KMS-11 (cell line): ENCODE measurements at regions not wholly inside any gene's neighbourhood (a gene's known extent, or its start where the extent isn't known, plus 50 kb on each side); places are given as distances from the start of the nearest gene placed in this dataset.

Experiments used
- H2AFZ ChIP-seq: fragments of 200-600 bp; sonication (generic); 2 replicates; pipeline ENCODE4 v1.6.1; 2016; ENCODE audit warnings: antibody characterized with exemption, mixed run types, low read depth
- H3K27ac ChIP-seq: fragments of 200-600 bp; sonication (generic); 2 replicates; pipeline ENCODE4 v1.6.1; 2016; ENCODE audit warnings: mild to moderate bottlenecking, mixed run types
- H3K27me3 ChIP-seq: fragments of 200-600 bp; sonication (generic); 2 replicates; pipeline ENCODE4 v1.6.1; 2017; ENCODE audit warnings: mild to moderate bottlenecking, low read depth, mixed run types, moderate library complexity; ENCODE audit not compliant: insufficient read depth
- H3K36me3 ChIP-seq: fragments of 200-600 bp; sonication (generic); 2 replicates; pipeline ENCODE4 v1.6.1; 2017; ENCODE audit warnings: mild to moderate bottlenecking, mixed run types; ENCODE audit not compliant: insufficient read depth
- H3K4me1 ChIP-seq: fragments of 200-600 bp; sonication (generic); 2 replicates; pipeline ENCODE4 v1.6.1; 2016; ENCODE audit warnings: mild to moderate bottlenecking, low read depth, mixed run types; ENCODE audit not compliant: poor library complexity, severe bottlenecking
- H3K4me2 ChIP-seq: fragments of 200-600 bp; sonication (generic); 2 replicates; pipeline ENCODE4 v1.7.0; 2016; ENCODE audit warnings: mild to moderate bottlenecking, mixed run types
- H3K4me3 ChIP-seq: fragments of 200-600 bp; sonication (generic); IDR thresholded peaks from 2 replicates; pipeline ENCODE4 v1.6.1; 2017; ENCODE audit warnings: low read depth, low read length, mixed read lengths; ENCODE audit not compliant: insufficient read depth
- H3K79me2 ChIP-seq: fragments of 200-600 bp; sonication (generic); 2 replicates; pipeline ENCODE4 v1.6.1; 2016; ENCODE audit warnings: low read depth, mixed run types; ENCODE audit not compliant: insufficient read depth
- H3K9ac ChIP-seq: fragments of 200-600 bp; sonication (generic); 2 replicates; pipeline ENCODE4 v1.6.1; 2016; ENCODE audit warnings: mild to moderate bottlenecking, mixed run types
- H4K20me1 ChIP-seq: fragments of 200-600 bp; sonication (generic); 2 replicates; pipeline ENCODE4 v1.6.1; 2016; ENCODE audit warnings: mild to moderate bottlenecking, mixed run types; ENCODE audit not compliant: insufficient read depth
- TF ChIP-seq, protein P1 (sequence below): fragments of 200-600 bp; sonication (generic); conservative IDR thresholded peaks from 2 replicates; pipeline ENCODE4 v1.6.1; 2017; ENCODE audit warnings: low read depth, mild to moderate bottlenecking, antibody characterized with exemption, low read length, moderate library complexity, mixed read lengths

DNA sequence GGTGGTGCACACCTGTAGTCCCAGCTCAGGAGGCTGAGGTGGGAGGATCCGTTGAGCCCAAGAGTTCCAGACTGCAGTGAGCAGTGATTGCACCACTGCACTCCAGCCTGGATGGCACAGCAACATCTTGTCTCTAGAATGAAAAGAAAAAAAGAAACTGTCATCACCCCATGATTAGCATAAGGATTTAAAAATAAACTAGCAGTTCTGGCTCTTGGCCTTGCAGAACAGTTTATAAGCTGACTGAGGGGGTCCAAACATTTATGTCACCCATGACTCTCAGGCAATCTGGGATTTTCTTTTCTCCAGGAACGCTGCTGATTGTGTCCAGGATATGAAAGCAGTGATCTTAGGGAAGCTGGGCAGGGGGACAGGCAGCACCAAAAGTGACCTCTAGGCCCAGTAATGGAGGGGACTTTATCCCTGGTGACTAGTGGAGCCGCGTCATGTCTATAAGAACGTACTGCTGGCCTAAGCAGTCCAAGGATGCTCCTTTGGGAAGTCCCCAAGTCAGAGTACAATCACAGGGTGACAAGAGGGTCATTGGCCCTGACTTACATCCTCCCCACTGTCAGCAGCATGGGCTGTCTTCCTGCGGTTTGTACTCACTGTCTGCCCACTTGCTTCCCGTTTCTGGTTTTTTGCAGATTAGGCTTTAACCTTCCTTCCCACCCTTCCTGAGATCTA lies 177.4 kb downstream of the ARHGAP12 start:
- Histone ChIP-seq H3K27ac (no peak overlapping the region), H3K4me3 (no peak overlapping the region), H2AFZ (no peak overlapping the region), H3K36me3 (no peaks in the 10 kb centered on the region), H3K9ac (no peak overlapping the region), H3K27me3 (no peaks in the 10 kb centered on the region), H3K79me2 (no peaks in the 10 kb centered on the region), H3K4me2 (no peak overlapping the region), H3K4me1 (no peaks in the 10 kb centered on the region), H4K20me1 (no peaks in the 10 kb centered on the region)
- TF ChIP-seq, protein P1, sequence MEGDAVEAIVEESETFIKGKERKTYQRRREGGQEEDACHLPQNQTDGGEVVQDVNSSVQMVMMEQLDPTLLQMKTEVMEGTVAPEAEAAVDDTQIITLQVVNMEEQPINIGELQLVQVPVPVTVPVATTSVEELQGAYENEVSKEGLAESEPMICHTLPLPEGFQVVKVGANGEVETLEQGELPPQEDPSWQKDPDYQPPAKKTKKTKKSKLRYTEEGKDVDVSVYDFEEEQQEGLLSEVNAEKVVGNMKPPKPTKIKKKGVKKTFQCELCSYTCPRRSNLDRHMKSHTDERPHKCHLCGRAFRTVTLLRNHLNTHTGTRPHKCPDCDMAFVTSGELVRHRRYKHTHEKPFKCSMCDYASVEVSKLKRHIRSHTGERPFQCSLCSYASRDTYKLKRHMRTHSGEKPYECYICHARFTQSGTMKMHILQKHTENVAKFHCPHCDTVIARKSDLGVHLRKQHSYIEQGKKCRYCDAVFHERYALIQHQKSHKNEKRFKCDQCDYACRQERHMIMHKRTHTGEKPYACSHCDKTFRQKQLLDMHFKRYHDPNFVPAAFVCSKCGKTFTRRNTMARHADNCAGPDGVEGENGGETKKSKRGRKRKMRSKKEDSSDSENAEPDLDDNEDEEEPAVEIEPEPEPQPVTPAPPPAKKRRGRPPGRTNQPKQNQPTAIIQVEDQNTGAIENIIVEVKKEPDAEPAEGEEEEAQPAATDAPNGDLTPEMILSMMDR = no peak

DNA sequence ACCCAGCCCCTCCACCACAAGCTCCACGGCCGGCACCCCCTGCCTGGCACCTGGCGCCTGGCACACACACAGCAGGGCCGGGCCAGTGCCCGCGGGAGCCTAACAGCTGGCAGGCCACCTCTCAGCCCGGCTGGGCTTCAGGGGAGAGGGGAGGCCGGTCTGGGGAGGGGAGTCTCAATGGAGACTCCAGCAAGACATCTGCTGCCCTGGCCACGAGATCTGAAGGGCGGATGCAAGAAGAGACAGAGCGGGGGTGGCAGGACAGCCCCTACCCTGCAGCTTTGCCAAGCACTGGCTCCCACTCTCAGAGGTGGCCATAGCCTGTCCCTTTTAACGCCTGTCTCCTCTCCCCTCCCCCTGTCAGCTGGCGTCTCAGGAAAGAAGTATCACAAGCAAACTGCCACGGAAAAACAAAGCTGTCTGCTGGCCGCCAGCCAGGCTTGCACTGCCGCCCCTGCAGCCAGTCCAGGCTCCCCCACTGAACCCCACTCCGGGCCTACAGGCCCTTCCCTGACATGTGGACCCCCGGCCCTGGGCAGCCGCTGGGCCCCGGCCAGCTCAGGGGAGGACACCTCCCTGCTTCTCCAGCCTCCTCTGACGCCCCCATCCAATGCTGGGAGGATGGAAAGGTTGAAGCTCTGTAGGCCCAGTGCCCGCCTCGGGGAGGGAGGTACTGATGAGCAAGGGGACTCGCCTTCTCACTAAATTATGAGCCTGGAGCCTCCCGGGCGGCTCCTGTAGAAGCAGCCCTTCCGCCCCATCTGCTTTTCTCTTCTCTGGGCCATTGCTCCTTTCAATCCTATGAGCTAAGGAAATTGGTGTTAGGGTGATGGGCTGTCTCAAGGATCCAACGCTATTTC lies 178.4 kb downstream of the ARHGAP12 start:
- Histone ChIP-seq H3K79me2 (no peaks in the 10 kb centered on the region), H3K4me3 (no peak overlapping the region), H3K27me3 (no peaks in the 10 kb centered on the region), H2AFZ (no peak overlapping the region), H4K20me1 (no peaks in the 10 kb centered on the region), H3K4me1 (no peaks in the 10 kb centered on the region), H3K9ac (no peak overlapping the region), H3K4me2 (no peak overlapping the region), H3K27ac (no peak overlapping the region), H3K36me3 (no peaks in the 10 kb centered on the region)
- TF ChIP-seq, protein P1 = no peak

DNA sequence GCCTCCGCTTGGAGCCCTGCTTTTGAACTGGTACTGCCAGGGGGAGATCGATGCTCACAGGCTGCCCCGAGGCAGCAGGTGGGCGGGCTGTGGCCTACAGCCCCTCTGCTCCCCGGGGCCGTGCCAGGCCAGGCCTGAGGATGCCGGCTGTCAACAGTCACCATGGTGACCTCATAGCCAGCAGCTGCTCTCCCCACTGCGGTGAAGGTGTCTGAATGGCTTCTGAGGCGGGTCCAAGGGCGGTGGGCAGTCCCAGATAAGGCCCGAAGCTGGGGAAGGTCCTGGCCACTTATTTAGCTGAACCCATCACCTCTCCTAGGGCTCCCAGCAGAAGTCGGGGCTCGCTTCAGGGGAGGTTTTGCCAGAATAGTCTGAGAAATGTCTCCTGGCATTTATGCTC lies 179.3 kb downstream of the ARHGAP12 start:
- H3K79me2 ChIP-seq = no peaks in the 10 kb centered on the region
- H3K4me1 ChIP-seq = no peaks in the 10 kb centered on the region
- H3K27me3 ChIP-seq = no peaks in the 10 kb centered on the region
- H3K4me2 ChIP-seq = no peak overlapping the region
- no peak overlapping the region for H3K4me3 ChIP-seq
- H3K36me3 ChIP-seq = no peaks in the 10 kb centered on the region
- no peak overlapping the region for H3K9ac ChIP-seq
- H4K20me1 ChIP-seq = no peaks in the 10 kb centered on the region
- H2AFZ ChIP-seq = no peak overlapping the region
- TF ChIP-seq, protein P1 = no peak
- H3K27ac ChIP-seq = no peak overlapping the region

DNA sequence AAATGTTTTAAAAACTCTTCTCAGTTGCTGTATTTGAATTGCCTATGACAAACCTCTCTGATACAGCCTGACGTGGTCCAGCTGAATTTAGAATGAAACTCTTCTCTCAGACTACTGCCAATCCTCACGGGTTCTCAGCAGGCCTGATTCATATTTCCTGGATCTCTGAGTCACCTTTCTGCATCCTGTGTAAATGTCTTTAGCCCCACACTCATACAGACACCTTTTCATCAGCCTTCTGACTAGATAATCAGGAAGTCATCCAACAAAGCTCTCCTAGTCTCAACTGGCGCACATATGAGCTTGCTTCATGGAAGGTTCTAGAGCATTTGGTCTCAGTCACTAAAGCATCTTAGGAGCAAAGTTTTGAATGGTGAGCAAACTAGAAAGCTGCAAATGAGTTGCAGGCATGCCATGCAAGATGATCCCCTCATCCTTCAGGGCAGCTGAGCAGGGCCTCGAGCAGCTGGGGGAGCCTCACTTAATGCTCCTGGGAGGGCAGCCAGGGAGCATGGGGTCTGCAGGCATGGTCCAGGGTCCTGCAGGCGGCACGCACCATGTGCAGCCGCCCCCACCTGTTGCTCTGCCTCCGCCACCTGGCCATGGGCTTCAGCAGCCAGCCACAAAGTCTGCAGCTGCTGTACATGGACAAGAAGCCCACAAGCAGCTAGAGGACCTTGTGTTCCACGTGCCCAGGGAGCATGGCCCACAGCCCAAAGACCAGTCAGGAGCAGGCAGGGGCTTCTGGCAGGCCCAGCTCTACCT lies 182.8 kb downstream of the ARHGAP12 start:
- no peak overlapping the region for H2AFZ ChIP-seq
- H3K79me2 ChIP-seq = no peaks in the 10 kb centered on the region
- H3K36me3 ChIP-seq = no peaks in the 10 kb centered on the region
- H3K4me2 ChIP-seq = no peak overlapping the region
- H3K9ac ChIP-seq = no peak overlapping the region
- no peak overlapping the region for H3K4me3 ChIP-seq
- no peak overlapping the region for H3K27ac ChIP-seq
- H3K4me1 ChIP-seq = no peaks in the 10 kb centered on the region
- TF ChIP-seq, protein P1 = no peak
- no peaks in the 10 kb centered on the region for H3K27me3 ChIP-seq
- no peaks in the 10 kb centered on the region for H4K20me1 ChIP-seq
